Esophagus muscularis mucosa (tissue), 4 donors: ENCODE measurements at regions not wholly inside any gene's neighbourhood (a gene's known extent, or its start where the extent isn't known, plus 50 kb on each side); places are given as distances from the start of the nearest gene placed in this dataset.

Source experiments
- EP300 ChIP-seq: sonication (generic); formaldehyde crosslinking; IDR thresholded peaks from one replicate; pipeline ENCODE4 v1.6.1; 2017; ENCODE audit warnings: antibody characterized with exemption
- POLR2A ChIP-seq: fragments of 450-650 bp; IDR thresholded peaks from one replicate; pipeline ENCODE4 v1.6.1; 2017; ENCODE audit warnings: antibody characterized with exemption, moderate library complexity, mild to moderate bottlenecking, low read depth
- POLR2AphosphoS5 ChIP-seq, 2 donors: sonication (generic); formaldehyde crosslinking; IDR thresholded peaks; one replicate each; pipeline ENCODE4 v1.6.1; 2017; ENCODE audit warnings: antibody characterized with exemption in 2 of 2
- TF ChIP-seq, protein P1 (sequence below), 3 experiments: fragments of 200-600 bp in 2 of 3; fragments of 450-650 bp in 1 of 3; sonication (generic) in 2 of 3; IDR thresholded peaks; one replicate each; pipeline ENCODE4 v1.5.1; 2017 to 2019; ENCODE audit warnings: antibody characterized with exemption in 3 of 3, mild to moderate bottlenecking in 2 of 3, moderate library complexity in 1 of 3

DNA sequence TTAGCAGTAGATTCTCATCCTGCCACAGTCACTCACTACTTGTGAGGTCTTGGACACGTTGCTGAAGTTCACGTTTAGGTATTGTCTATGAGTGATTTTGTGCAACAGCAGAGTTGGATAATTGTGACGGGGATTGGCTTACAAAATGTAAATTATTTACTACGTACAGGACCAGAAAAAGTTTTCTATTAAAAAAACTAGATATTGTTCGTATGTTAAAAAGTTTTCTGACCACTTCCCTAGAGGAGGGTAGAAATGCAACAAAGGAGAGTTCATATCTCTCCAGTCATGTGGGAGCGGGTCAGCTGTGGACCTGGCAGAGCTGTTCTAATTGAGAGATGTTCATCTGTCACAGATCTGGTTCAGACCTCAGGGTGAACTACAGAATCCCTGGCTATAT, 976.1 kb upstream of the NUDT12 start:
- TF ChIP-seq POLR2A (no peak), POLR2AphosphoS5 (IDR thresholded peaks at IDR 0.05) (no peak), EP300 (no peak)
- TF ChIP-seq, protein P1, sequence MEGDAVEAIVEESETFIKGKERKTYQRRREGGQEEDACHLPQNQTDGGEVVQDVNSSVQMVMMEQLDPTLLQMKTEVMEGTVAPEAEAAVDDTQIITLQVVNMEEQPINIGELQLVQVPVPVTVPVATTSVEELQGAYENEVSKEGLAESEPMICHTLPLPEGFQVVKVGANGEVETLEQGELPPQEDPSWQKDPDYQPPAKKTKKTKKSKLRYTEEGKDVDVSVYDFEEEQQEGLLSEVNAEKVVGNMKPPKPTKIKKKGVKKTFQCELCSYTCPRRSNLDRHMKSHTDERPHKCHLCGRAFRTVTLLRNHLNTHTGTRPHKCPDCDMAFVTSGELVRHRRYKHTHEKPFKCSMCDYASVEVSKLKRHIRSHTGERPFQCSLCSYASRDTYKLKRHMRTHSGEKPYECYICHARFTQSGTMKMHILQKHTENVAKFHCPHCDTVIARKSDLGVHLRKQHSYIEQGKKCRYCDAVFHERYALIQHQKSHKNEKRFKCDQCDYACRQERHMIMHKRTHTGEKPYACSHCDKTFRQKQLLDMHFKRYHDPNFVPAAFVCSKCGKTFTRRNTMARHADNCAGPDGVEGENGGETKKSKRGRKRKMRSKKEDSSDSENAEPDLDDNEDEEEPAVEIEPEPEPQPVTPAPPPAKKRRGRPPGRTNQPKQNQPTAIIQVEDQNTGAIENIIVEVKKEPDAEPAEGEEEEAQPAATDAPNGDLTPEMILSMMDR (IDR thresholded peaks at IDR 0.05): no peak
